Tibial nerve (tissue), 3 donors: ENCODE measurements at regions not wholly inside any gene's neighbourhood (a gene's known extent, or its start where the extent isn't known, plus 50 kb on each side); places are given as distances from the start of the nearest gene placed in this dataset.

Experiments used
- POLR2A ChIP-seq, 2 donors: fragments of 450-650 bp; IDR thresholded peaks; one replicate each; pipeline ENCODE4 v1.6.1; 2017; ENCODE audit warnings: antibody characterized with exemption in 2 of 2, mild to moderate bottlenecking in 2 of 2, moderate library complexity in 2 of 2
- TF ChIP-seq, protein P1 (sequence below), 5 experiments: fragments of 200-600 bp in 3 of 5; fragments of 450-650 bp in 2 of 5; sonication (generic) in 3 of 5; IDR thresholded peaks; one replicate each; pipeline ENCODE4 v1.5.1; 2016 to 2019; ENCODE audit warnings: antibody characterized with exemption in 5 of 5, mild to moderate bottlenecking in 3 of 5, moderate library complexity in 2 of 5

DNA sequence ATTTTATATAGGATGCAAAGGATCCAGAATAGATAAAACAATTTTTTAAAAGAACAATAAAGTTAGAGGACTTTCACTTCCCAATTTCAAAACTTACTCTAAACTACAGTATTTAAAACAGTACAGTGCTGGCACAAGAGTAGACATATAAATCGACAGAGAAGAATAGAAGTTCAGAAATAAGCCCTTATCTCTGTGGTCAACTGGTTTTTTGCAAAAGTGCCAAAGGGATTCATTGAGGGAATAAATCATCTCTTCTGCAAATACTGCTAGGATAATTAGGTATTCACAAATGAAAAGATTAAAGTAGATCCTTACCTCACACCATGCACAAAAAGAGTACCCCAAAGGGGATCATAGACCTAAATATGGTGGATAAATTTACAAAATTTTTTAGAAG lies 431.0 kb upstream of the HTR2A start:
- TF ChIP-seq, protein P1, sequence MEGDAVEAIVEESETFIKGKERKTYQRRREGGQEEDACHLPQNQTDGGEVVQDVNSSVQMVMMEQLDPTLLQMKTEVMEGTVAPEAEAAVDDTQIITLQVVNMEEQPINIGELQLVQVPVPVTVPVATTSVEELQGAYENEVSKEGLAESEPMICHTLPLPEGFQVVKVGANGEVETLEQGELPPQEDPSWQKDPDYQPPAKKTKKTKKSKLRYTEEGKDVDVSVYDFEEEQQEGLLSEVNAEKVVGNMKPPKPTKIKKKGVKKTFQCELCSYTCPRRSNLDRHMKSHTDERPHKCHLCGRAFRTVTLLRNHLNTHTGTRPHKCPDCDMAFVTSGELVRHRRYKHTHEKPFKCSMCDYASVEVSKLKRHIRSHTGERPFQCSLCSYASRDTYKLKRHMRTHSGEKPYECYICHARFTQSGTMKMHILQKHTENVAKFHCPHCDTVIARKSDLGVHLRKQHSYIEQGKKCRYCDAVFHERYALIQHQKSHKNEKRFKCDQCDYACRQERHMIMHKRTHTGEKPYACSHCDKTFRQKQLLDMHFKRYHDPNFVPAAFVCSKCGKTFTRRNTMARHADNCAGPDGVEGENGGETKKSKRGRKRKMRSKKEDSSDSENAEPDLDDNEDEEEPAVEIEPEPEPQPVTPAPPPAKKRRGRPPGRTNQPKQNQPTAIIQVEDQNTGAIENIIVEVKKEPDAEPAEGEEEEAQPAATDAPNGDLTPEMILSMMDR (IDR thresholded peaks at IDR 0.05): no peak
- no peak for TF ChIP-seq POLR2A (IDR thresholded peaks at IDR 0.05)
